ENCODE measurements at regions not wholly inside any gene's neighbourhood (a gene's known extent, or its start where the extent isn't known, plus 50 kb on each side); places are given as distances from the start of the nearest gene placed in this dataset.

- TF ChIP-seq CTCF (IDR thresholded peaks at IDR 0.05) (no peak), POLR2A (IDR thresholded peaks at IDR 0.05) (no peak)
- no peak for DNase-seq
- Histone ChIP-seq H3K4me1 (no peaks in the 10 kb centered on the region), H3K4me3 (no peak overlapping the region), H3K27me3 (peaks cover 0 to 3% (median 0%) of the 10 kb centered on the region in 4 donors), H3K36me3 (no peaks in the 10 kb centered on the region), H3K27ac (no peak overlapping the region), H3K9me3 (no peaks in the 10 kb centered on the region)
- WGBS, 2 donors = no CpG with 5 or more reads among the region's 2 CpGs
- intact Hi-C loops (cut with DNase I) = no loop called here
Observed at GRCh38 chr20:30599990-30600389, 657.5 kb upstream of the DEFB115 start.

- intact Hi-C loops (cut with DNase I) = no loop called here
- WGBS, 2 donors = 50 to 51% methylated on average over 2 of the region's 2 CpGs
- H3K4me1 ChIP-seq = no peaks in the 10 kb centered on the region
- DNase-seq = no peak
- H3K9me3 ChIP-seq = peaks cover 0 to 11% (median 0%) of the 10 kb centered on the region in 3 donors
- H3K4me3 ChIP-seq = no peak overlapping the region
- peaks cover 0 to 3% (median 0%) of the 10 kb centered on the region in 4 donors for H3K27me3 ChIP-seq
- TF ChIP-seq POLR2A (IDR thresholded peaks at IDR 0.05) (no peak), CTCF (IDR thresholded peaks at IDR 0.05) (no peak)
- H3K36me3 ChIP-seq = no peaks in the 10 kb centered on the region
- H3K27ac ChIP-seq = no peak overlapping the region
Observed at GRCh38 chr20:30601974-30602373, 655.5 kb upstream of the DEFB115 start.

- WGBS, 2 donors = 59 to 62% methylated on average over 2 to 3 of the region's 3 CpGs
- TF ChIP-seq CTCF (IDR thresholded peaks at IDR 0.05) (no peak), POLR2A (IDR thresholded peaks at IDR 0.05) (no peak)
- Histone ChIP-seq H3K36me3 (no peaks in the 10 kb centered on the region), H3K4me1 (no peaks in the 10 kb centered on the region), H3K27ac (no peak overlapping the region), H3K4me3 (no peak overlapping the region), H3K27me3 (peaks cover 0 to 3% (median 0%) of the 10 kb centered on the region in 4 donors), H3K9me3 (peaks cover 0 to 16% (median 0%) of the 10 kb centered on the region in 3 donors)
- DNase-seq = no peak
- intact Hi-C loops (cut with DNase I) = no loop called here
Observed at GRCh38 chr20:30602424-30602823, 655.0 kb upstream of the DEFB115 start.

GRCh38 chr20:30606990-30607389, 650.5 kb upstream of the DEFB115 start:
- 58 to 64% methylated on average over 4 of the region's 4 CpGs for WGBS, 2 donors
- H3K27ac ChIP-seq = no peak overlapping the region
- no peak for TF ChIP-seq POLR2A (IDR thresholded peaks at IDR 0.05)
- TF ChIP-seq CTCF (IDR thresholded peaks at IDR 0.05) = no peak
- intact Hi-C loops (cut with DNase I) = no loop called here
- peaks cover 0 to 18% (median 0%) of the 10 kb centered on the region in 3 donors for H3K9me3 ChIP-seq
- H3K36me3 ChIP-seq = no peaks in the 10 kb centered on the region
- no peaks in the 10 kb centered on the region for H3K4me1 ChIP-seq
- H3K4me3 ChIP-seq = no peak overlapping the region
- no peaks in the 10 kb centered on the region for H3K27me3 ChIP-seq
- no peak for DNase-seq

- Histone ChIP-seq H3K4me3 (no peak overlapping the region), H3K27ac (no peak overlapping the region), H3K9me3 (peaks cover 0 to 18% (median 0%) of the 10 kb centered on the region in 3 donors), H3K4me1 (no peaks in the 10 kb centered on the region), H3K36me3 (no peaks in the 10 kb centered on the region), H3K27me3 (no peaks in the 10 kb centered on the region)
- 69 to 76% methylated on average over 7 of the region's 9 CpGs for WGBS, 2 donors
- TF ChIP-seq CTCF (IDR thresholded peaks at IDR 0.05) = no peak
- TF ChIP-seq POLR2A (IDR thresholded peaks at IDR 0.05) = no peak
- DNase-seq = no peak
- intact Hi-C loops (cut with DNase I) = no loop called here
Observed at GRCh38 chr20:30610029-30610693, 647.3 kb upstream of the DEFB115 start.
